ENCODE measurements at regions not wholly inside any gene's neighbourhood (a gene's known extent, or its start where the extent isn't known, plus 50 kb on each side); places are given as distances from the start of the nearest gene placed in this dataset.

GRCh38 chr1:234845097-234845660, 235.2 kb upstream of the IRF2BP2 start:
- H3K9me3 Mint-ChIP-seq = no peaks in the 10 kb centered on the region
- no peaks in the 10 kb centered on the region for H3K27me3 Mint-ChIP-seq
- H3K36me3 Mint-ChIP-seq (ENCODE audit: low read depth) = no peaks in the 10 kb centered on the region
- peaks cover 87% of the 10 kb centered on the region for H3K4me1 Mint-ChIP-seq
- H3K27ac Mint-ChIP-seq = peak overlapping the region; percentile 78
- H3K4me3 Mint-ChIP-seq = peak overlapping the region; percentile 43
- ChIA-PET POLR2A (interaction anchor here (0.6 kb wide), 1 partner anchor 346 kb away, joined by 3 read pairs; no protein-coding TSS in a partner anchor), CTCF (interaction anchor here (0.5 to 1.6 kb wide), 5 partner anchors 9 to 241 kb away, joined by 3 to 5 read pairs (median 3); no protein-coding TSS in a partner anchor)
- peak; percentile 70 for DNase-seq

GRCh38 chr1:234844479-234845031, 234.6 kb upstream of the IRF2BP2 start:
- H3K9me3 Mint-ChIP-seq = no peaks in the 10 kb centered on the region
- ChIA-PET CTCF (interaction anchor here (0.5 to 1.6 kb wide), 5 partner anchors 9 to 240 kb away, joined by 3 to 7 read pairs (median 3); no protein-coding TSS in a partner anchor), POLR2A (interaction anchor here (0.6 kb wide), 1 partner anchor 345 kb away, joined by 3 read pairs; no protein-coding TSS in a partner anchor)
- peak overlapping the region; percentile 43 for H3K4me3 Mint-ChIP-seq
- H3K4me1 Mint-ChIP-seq = peaks cover 81% of the 10 kb centered on the region
- no peaks in the 10 kb centered on the region for H3K27me3 Mint-ChIP-seq
- no peaks in the 10 kb centered on the region for H3K36me3 Mint-ChIP-seq (ENCODE audit: low read depth)
- peak; percentile 21 for DNase-seq
- peak overlapping the region; percentile 78 for H3K27ac Mint-ChIP-seq

- no peaks in the 10 kb centered on the region for H3K27me3 Mint-ChIP-seq
- ChIA-PET CTCF (interaction anchor here (0.5 to 1.0 kb wide), 2 partner anchors 23 to 240 kb away, joined by 3 to 7 read pairs; no protein-coding TSS in a partner anchor), POLR2A (no interaction called here)
- H3K4me1 Mint-ChIP-seq = peaks cover 75% of the 10 kb centered on the region
- no peaks in the 10 kb centered on the region for H3K36me3 Mint-ChIP-seq (ENCODE audit: low read depth)
- H3K27ac Mint-ChIP-seq = peak overlapping the region; percentile 89
- no peaks in the 10 kb centered on the region for H3K9me3 Mint-ChIP-seq
- no peak for DNase-seq
- peak overlapping the region; percentile 43 for H3K4me3 Mint-ChIP-seq
These were observed 234.0 kb upstream of the IRF2BP2 start for GRCh38 chr1:234843946-234844345.

GRCh38 chr1:234842726-234843641, 233.0 kb upstream of the IRF2BP2 start:
- Mint-ChIP-seq H3K36me3 (ENCODE audit: low read depth) (no peaks in the 10 kb centered on the region), H3K4me1 (peaks cover 80% of the 10 kb centered on the region), H3K9me3 (no peaks in the 10 kb centered on the region), H3K27ac (peak overlapping the region; percentile 89), H3K27me3 (no peaks in the 10 kb centered on the region), H3K4me3 (peak overlapping the region; percentile 29)
- ChIA-PET POLR2A (interaction anchor here (1.0 kb wide), 1 partner anchor 84 kb away, joined by 3 read pairs; no protein-coding TSS in a partner anchor), CTCF (interaction anchor here (0.6 to 1.6 kb wide), 7 partner anchors 15 to 598 kb away, joined by 3 to 4 read pairs (median 3); no protein-coding TSS in a partner anchor)
- peak; percentile 59 for DNase-seq

GRCh38 chr1:234841710-234842231, 231.8 kb upstream of the IRF2BP2 start:
- DNase-seq = no peak
- Mint-ChIP-seq H3K36me3 (ENCODE audit: low read depth) (no peaks in the 10 kb centered on the region), H3K9me3 (no peaks in the 10 kb centered on the region), H3K27me3 (no peaks in the 10 kb centered on the region), H3K27ac (no peak overlapping the region), H3K4me1 (peaks cover 74% of the 10 kb centered on the region), H3K4me3 (no peak overlapping the region)
- POLR2A ChIA-PET = interaction anchor here (0.6 to 1.0 kb wide), 2 partner anchors 84 to 231 kb away, joined by 4 to 5 read pairs; no protein-coding TSS in a partner anchor
- CTCF ChIA-PET = interaction anchor here (1.1 to 1.6 kb wide), 6 partner anchors 14 to 222 kb away, joined by 3 to 4 read pairs (median 3); no protein-coding TSS in a partner anchor

GRCh38 chr1:234841281-234841680, 231.3 kb upstream of the IRF2BP2 start:
- no peaks in the 10 kb centered on the region for H3K36me3 Mint-ChIP-seq (ENCODE audit: low read depth)
- H3K27ac Mint-ChIP-seq = no peak overlapping the region
- ChIA-PET POLR2A (interaction anchor here (0.6 to 1.0 kb wide), 2 partner anchors 84 to 230 kb away, joined by 4 to 5 read pairs; no protein-coding TSS in a partner anchor), CTCF (interaction anchor here (0.8 to 1.6 kb wide), 5 partner anchors 11 to 222 kb away, joined by 3 to 4 read pairs (median 3); no protein-coding TSS in a partner anchor)
- no peaks in the 10 kb centered on the region for H3K9me3 Mint-ChIP-seq
- peaks cover 69% of the 10 kb centered on the region for H3K4me1 Mint-ChIP-seq
- no peak for DNase-seq
- H3K4me3 Mint-ChIP-seq = no peak overlapping the region
- H3K27me3 Mint-ChIP-seq = no peaks in the 10 kb centered on the region

- no peak for DNase-seq
- POLR2A ChIA-PET = no interaction called here
- no peaks in the 10 kb centered on the region for H3K27me3 Mint-ChIP-seq
- CTCF ChIA-PET = interaction anchor here (0.8 to 1.6 kb wide), 5 partner anchors 10 to 221 kb away, joined by 3 to 4 read pairs (median 3); no protein-coding TSS in a partner anchor
- H3K9me3 Mint-ChIP-seq = no peaks in the 10 kb centered on the region
- no peak overlapping the region for H3K27ac Mint-ChIP-seq
- peaks cover 65% of the 10 kb centered on the region for H3K4me1 Mint-ChIP-seq
- H3K36me3 Mint-ChIP-seq (ENCODE audit: low read depth) = no peaks in the 10 kb centered on the region
- no peak overlapping the region for H3K4me3 Mint-ChIP-seq
These were observed 230.9 kb upstream of the IRF2BP2 start for GRCh38 chr1:234840843-234841242.

- DNase-seq = no peak
- Mint-ChIP-seq H3K4me1 (peaks cover 59% of the 10 kb centered on the region), H3K27me3 (no peaks in the 10 kb centered on the region), H3K27ac (no peak overlapping the region), H3K4me3 (no peak overlapping the region), H3K36me3 (ENCODE audit: low read depth) (no peaks in the 10 kb centered on the region), H3K9me3 (no peaks in the 10 kb centered on the region)
- ChIA-PET POLR2A (interaction anchor here (0.6 kb wide), 1 partner anchor 15 kb away, joined by 3 read pairs; no protein-coding TSS in a partner anchor), CTCF (interaction anchor here (0.6 to 1.4 kb wide), 5 partner anchors 10 to 243 kb away, joined by 3 to 4 read pairs (median 3); no protein-coding TSS in a partner anchor)
These were observed 230.3 kb upstream of the IRF2BP2 start for GRCh38 chr1:234840253-234840652.

GRCh38 chr1:234839663-234840062, 229.7 kb upstream of the IRF2BP2 start:
- H3K27ac Mint-ChIP-seq = no peak overlapping the region
- H3K27me3 Mint-ChIP-seq = no peaks in the 10 kb centered on the region
- no peaks in the 10 kb centered on the region for H3K9me3 Mint-ChIP-seq
- ChIA-PET CTCF (interaction anchor here (0.6 to 1.7 kb wide), 5 partner anchors 69 to 242 kb away, joined by 3 to 4 read pairs (median 3); no protein-coding TSS in a partner anchor), POLR2A (interaction anchor here (0.6 kb wide), 1 partner anchor 14 kb away, joined by 3 read pairs; no protein-coding TSS in a partner anchor)
- no peak for DNase-seq
- H3K4me3 Mint-ChIP-seq = no peak overlapping the region
- peaks cover 53% of the 10 kb centered on the region for H3K4me1 Mint-ChIP-seq
- H3K36me3 Mint-ChIP-seq (ENCODE audit: low read depth) = no peaks in the 10 kb centered on the region

GRCh38 chr1:234838820-234839219, 228.8 kb upstream of the IRF2BP2 start:
- Mint-ChIP-seq H3K4me3 (no peak overlapping the region), H3K27me3 (no peaks in the 10 kb centered on the region), H3K9me3 (no peaks in the 10 kb centered on the region), H3K4me1 (peaks cover 45% of the 10 kb centered on the region), H3K36me3 (ENCODE audit: low read depth) (peaks cover under 1% of the 10 kb centered on the region), H3K27ac (no peak overlapping the region)
- no peak for DNase-seq
- POLR2A ChIA-PET = no interaction called here
- CTCF ChIA-PET = interaction anchor here (0.9 to 1.7 kb wide), 8 partner anchors 12 to 241 kb away, joined by 3 to 5 read pairs (median 3); no protein-coding TSS in a partner anchor

- no peak overlapping the region for H3K4me3 Mint-ChIP-seq
- H3K27ac Mint-ChIP-seq = no peak overlapping the region
- ChIA-PET POLR2A (no interaction called here), CTCF (interaction anchor here (1.0 to 1.7 kb wide), 5 partner anchors 12 to 69 kb away, joined by 3 to 5 read pairs (median 3); no protein-coding TSS in a partner anchor)
- no peak for DNase-seq
- H3K27me3 Mint-ChIP-seq = no peaks in the 10 kb centered on the region
- peaks cover 4% of the 10 kb centered on the region for H3K36me3 Mint-ChIP-seq (ENCODE audit: low read depth)
- no peaks in the 10 kb centered on the region for H3K9me3 Mint-ChIP-seq
- peaks cover 38% of the 10 kb centered on the region for H3K4me1 Mint-ChIP-seq
These were observed 228.2 kb upstream of the IRF2BP2 start for GRCh38 chr1:234838182-234838581.

- DNase-seq = no peak
- peaks cover 34% of the 10 kb centered on the region for H3K4me1 Mint-ChIP-seq
- CTCF ChIA-PET = interaction anchor here (1.2 to 1.5 kb wide), 3 partner anchors 13 to 48 kb away, joined by 3 to 5 read pairs (median 5); no protein-coding TSS in a partner anchor
- no peaks in the 10 kb centered on the region for H3K27me3 Mint-ChIP-seq
- H3K9me3 Mint-ChIP-seq = no peaks in the 10 kb centered on the region
- peak overlapping the region; percentile 41 for H3K27ac Mint-ChIP-seq
- peaks cover 4% of the 10 kb centered on the region for H3K36me3 Mint-ChIP-seq (ENCODE audit: low read depth)
- no peak overlapping the region for H3K4me3 Mint-ChIP-seq
- POLR2A ChIA-PET = no interaction called here
These were observed 227.7 kb upstream of the IRF2BP2 start for GRCh38 chr1:234837713-234838112.
